IMR-90 (cell line): ENCODE measurements at regions not wholly inside any gene's neighbourhood (a gene's known extent, or its start where the extent isn't known, plus 50 kb on each side); places are given as distances from the start of the nearest gene placed in this dataset.

Source experiments
- ATAC-seq: fragments of 200-7000 bp; cut with Tn5 transposase; 2 replicates; pipeline ENCODE4 v1.9.1; 2020; ENCODE audit warnings: low read depth, mild to moderate bottlenecking, moderate library complexity
- BruUV-seq: library from RNA; stranded (reverse); fragments of 400-500 nt; replicated peaks from 2 replicates; lab custom pipeline; 2021; lab: Mats Ljungman, UMichigan
- CTCF ChIA-PET: fragments of 300-600 bp; formaldehyde crosslinking; extraction: SDS; loops from one replicate; lab custom pipeline; 2021; ENCODE audit warnings: antibody characterized with exemption; lab: Yijun Ruan, JAX
- POLR2A ChIA-PET: fragments of 300-600 bp; sonication (Branson Sonifier 250); formaldehyde crosslinking; loops from one replicate; lab custom pipeline; 2022; ENCODE audit warnings: antibody characterized with exemption; ENCODE audit not compliant: unreplicated experiment; lab: Charles Lee
- DNase-seq: peaks from one replicate; pipeline ENCODE4 v3.0.0; 2013
- H2AFZ ChIP-seq: replicated peaks from 2 replicates; pipeline ENCODE3; 2013; ENCODE audit warnings: low read length, mild to moderate bottlenecking; ENCODE audit not compliant: poor library complexity
- H2AK5ac ChIP-seq: 2 replicates; pipeline ENCODE4 v1.6.1; 2013; ENCODE audit warnings: low read depth, low read length, inconsistent platforms
- H2AK9ac ChIP-seq: replicated peaks from 2 replicates; pipeline ENCODE3; 2013; ENCODE audit warnings: mild to moderate bottlenecking, low read depth, low read length, moderate library complexity; ENCODE audit not compliant: poor library complexity
- H2BK120ac ChIP-seq: 2 replicates; pipeline ENCODE4 v1.6.1; 2013; ENCODE audit warnings: low read depth, low read length, inconsistent platforms
- H2BK15ac ChIP-seq: 3 replicates; pipeline ENCODE4 v1.6.1; 2013; ENCODE audit warnings: low read depth, low read length, inconsistent platforms
- H2BK20ac ChIP-seq: 2 replicates; pipeline ENCODE4 v1.6.1; 2013; ENCODE audit warnings: low read depth, mild to moderate bottlenecking, inconsistent platforms, low read length, moderate library complexity
- H2BK5ac ChIP-seq: 2 replicates; pipeline ENCODE4 v1.6.1; 2013; ENCODE audit warnings: mild to moderate bottlenecking, low read depth, low read length, inconsistent platforms; ENCODE audit not compliant: poor library complexity, severe bottlenecking
- H3K14ac ChIP-seq: replicated peaks from 2 replicates; pipeline ENCODE4 v1.6.1; 2013; ENCODE audit warnings: low read depth, low read length, inconsistent platforms
- H3K18ac ChIP-seq: 2 replicates; pipeline ENCODE4 v1.6.1; 2013; ENCODE audit warnings: low read depth, low read length, control low read depth
- H3K23ac ChIP-seq: 2 replicates; pipeline ENCODE4 v1.6.1; 2013; ENCODE audit warnings: low read depth, low read length, inconsistent platforms
- H3K27ac ChIP-seq: 2 replicates; pipeline ENCODE4 v1.5.1; 2013; ENCODE audit warnings: mild to moderate bottlenecking, control low read depth, low read length; ENCODE audit not compliant: insufficient read depth
- H3K27me3 ChIP-seq: 2 replicates; pipeline ENCODE4 v1.6.1; 2013; ENCODE audit warnings: low read length; ENCODE audit not compliant: control insufficient read depth, insufficient read depth
- H3K36me3 ChIP-seq: 2 replicates; pipeline ENCODE4 v1.6.1; 2013; ENCODE audit warnings: low read length, mixed read lengths; ENCODE audit not compliant: control insufficient read depth, insufficient read depth
- H3K4ac ChIP-seq: 2 replicates; pipeline ENCODE4 v1.6.1; 2013; ENCODE audit warnings: low read depth, low read length, inconsistent platforms
- H3K4me1 ChIP-seq: 2 replicates; pipeline ENCODE4 v1.6.1; 2013; ENCODE audit warnings: low read length, mixed read lengths; ENCODE audit not compliant: control insufficient read depth, insufficient read depth
- H3K4me2 ChIP-seq: 2 replicates; pipeline ENCODE4 v1.6.1; 2013; ENCODE audit warnings: low read depth, mild to moderate bottlenecking, control low read depth, low read length, moderate library complexity
- H3K4me3 ChIP-seq: 2 replicates; pipeline ENCODE4 v1.5.1; 2013; ENCODE audit warnings: low read depth, mild to moderate bottlenecking, control low read depth, low read length, moderate library complexity; ENCODE audit not compliant: insufficient read depth
- H3K56ac ChIP-seq: 2 replicates; pipeline ENCODE4 v1.6.1; 2013; ENCODE audit warnings: low read length, inconsistent platforms; ENCODE audit not compliant: insufficient read depth; ENCODE audit errors: extremely low read depth
- H3K79me1 ChIP-seq, 2 experiments: 2 replicates each; pipeline ENCODE4 v1.6.1; 2013; ENCODE audit warnings: low read length in 2 of 2, inconsistent platforms in 1 of 2, low read depth in 1 of 2
- H3K9ac ChIP-seq: 2 replicates; pipeline ENCODE4 v1.6.1; 2013; ENCODE audit warnings: low read depth, low read length, control low read depth
- H3K9me1 ChIP-seq: 2 replicates; pipeline ENCODE4 v1.6.1; 2013; ENCODE audit warnings: low read length, inconsistent platforms; ENCODE audit not compliant: insufficient read depth
- H3K9me3 ChIP-seq: 2 replicates; pipeline ENCODE4 v1.6.1; 2013; ENCODE audit warnings: low read length; ENCODE audit not compliant: control insufficient read depth, insufficient read depth
- H4K20me1 ChIP-seq: 2 replicates; pipeline ENCODE4 v1.6.1; 2013; ENCODE audit warnings: low read length, inconsistent platforms; ENCODE audit not compliant: insufficient read depth
- H4K5ac ChIP-seq: 2 replicates; pipeline ENCODE4 v1.6.1; 2013; ENCODE audit warnings: mild to moderate bottlenecking, low read depth, low read length, control low read depth
- H4K8ac ChIP-seq, 2 experiments: 2 replicates each; pipeline ENCODE4 v1.6.1; 2013; ENCODE audit warnings: low read depth in 2 of 2, low read length in 2 of 2, control low read depth in 1 of 2, inconsistent platforms in 1 of 2
- H4K91ac ChIP-seq: 2 replicates; pipeline ENCODE4 v1.6.1; 2013; ENCODE audit warnings: low read depth, low read length, inconsistent platforms; ENCODE audit not compliant: insufficient read depth
- BHLHE40 ChIP-seq: fragments of 150-350 bp; IDR thresholded peaks from 2 replicates; pipeline ENCODE4 v1.6.1; 2016; ENCODE audit warnings: mild to moderate bottlenecking, low read depth, low read length
- CHD1 ChIP-seq: IDR thresholded peaks from 2 replicates; pipeline ENCODE4 v1.6.1; 2012; ENCODE audit warnings: low read depth, low read length, improper control_type of control experiment
- MAFK ChIP-seq: IDR thresholded peaks from 2 replicates; pipeline ENCODE4 v1.6.1; 2012; ENCODE audit warnings: low read depth, low read length, improper control_type of control experiment
- MXI1 ChIP-seq: IDR thresholded peaks from 2 replicates; pipeline ENCODE4 v1.6.1; 2012; ENCODE audit warnings: low read depth, mild to moderate bottlenecking, low read length, moderate library complexity, borderline replicate concordance
- dilution Hi-C: fragments of 300-500 bp; cut with HindIII; formaldehyde crosslinking; loops from one replicate; pipeline ENCODE4 v1.14.3; 2018; ENCODE audit warnings: low sequenced_read_pairs; ENCODE audit not compliant: unreplicated experiment
- in situ Hi-C: fragments of 300-500 bp; cut with MboI; formaldehyde crosslinking; loops from 3 replicates; pipeline ENCODE4 v1.14.3; 2019; ENCODE audit warnings: low sequenced_read_pairs, inconsistent platforms, mixed read lengths
- intact Hi-C: fragments of 100-400 bp; cut with micrococcal nuclease; formaldehyde crosslinking; loops from 2 replicates; pipeline ENCODE4 v1.10.0; 2022

GRCh38 chr3:107947203-107947602, 143.6 kb downstream of the CD47 start:
- H4K91ac ChIP-seq: no peak overlapping the region
- H3K23ac ChIP-seq: no peak overlapping the region
- H4K5ac ChIP-seq: no peak overlapping the region
- DNase-seq (no peak), ATAC-seq (no peak)
- no peak overlapping the region for H2AFZ ChIP-seq
- ChIA-PET CTCF (no interaction called here), POLR2A (no interaction called here)
- H2BK15ac ChIP-seq: no peak overlapping the region
- H3K4ac ChIP-seq: no peak overlapping the region
- intact Hi-C loops: no loop called here
- no peak overlapping the region for H3K4me3 ChIP-seq
- no peak overlapping the region for H3K14ac ChIP-seq
- no TSS peak for BruUV-seq
- no peak overlapping the region for H2BK5ac ChIP-seq
- H3K4me1 ChIP-seq: no peaks in the 10 kb centered on the region
- H3K9me3 ChIP-seq: no peaks in the 10 kb centered on the region
- peaks cover 2% of the 10 kb centered on the region for H3K27me3 ChIP-seq
- peak; percentile 83 for TF ChIP-seq MAFK
- no peak for TF ChIP-seq MXI1
- no peak for TF ChIP-seq BHLHE40
- TF ChIP-seq CHD1: no peak
- no peaks in the 10 kb centered on the region for H4K20me1 ChIP-seq
- no peak overlapping the region for H3K56ac ChIP-seq
- no peak overlapping the region for H2BK120ac ChIP-seq
- H3K4me2 ChIP-seq: no peak overlapping the region
- H2AK9ac ChIP-seq: no peak overlapping the region
- H3K27ac ChIP-seq: no peak overlapping the region
- H3K9ac ChIP-seq: no peak overlapping the region
- no peak overlapping the region for H4K8ac ChIP-seq
- no peaks in the 10 kb centered on the region for H3K9me1 ChIP-seq
- H3K79me1 ChIP-seq: no peaks in the 10 kb centered on the region
- H2AK5ac ChIP-seq: no peak overlapping the region
- H3K36me3 ChIP-seq: no peaks in the 10 kb centered on the region
- in situ Hi-C loops: no loop called here
- dilution Hi-C loops: no loop called here
- H3K18ac ChIP-seq: no peak overlapping the region
- H2BK20ac ChIP-seq: no peak overlapping the region
